PC-9 (cell line): ENCODE measurements at regions not wholly inside any gene's neighbourhood (a gene's known extent, or its start where the extent isn't known, plus 50 kb on each side); places are given as distances from the start of the nearest gene placed in this dataset.

Experiments used
- BruUV-seq: library from RNA; stranded (reverse); fragments of 400-500 nt; replicated peaks from 2 replicates; lab custom pipeline; 2021; lab: Mats Ljungman, UMichigan
- CTCF ChIA-PET: fragments of 300-600 bp; sonication (Branson Sonifier 250); formaldehyde crosslinking; loops from one replicate; lab custom pipeline; 2022; ENCODE audit warnings: antibody characterized with exemption; lab: Charles Lee
- POLR2A ChIA-PET: fragments of 300-600 bp; sonication (Branson Sonifier 250); formaldehyde crosslinking; loops from one replicate; lab custom pipeline; 2022; ENCODE audit warnings: antibody characterized with exemption; ENCODE audit not compliant: unreplicated experiment; lab: Charles Lee
- DNase-seq, 2 experiments: peaks; one replicate each; pipeline versions ENCODE4 v3.0.0 to v3.0.0-alpha.2; 2015 to 2022; ENCODE audit warnings: mixed read lengths in 1 of 2
- H2AFZ ChIP-seq: fragments of 200-600 bp; sonication (generic); 2 replicates; pipeline ENCODE4 v1.8.1; 2017; ENCODE audit warnings: antibody characterized with exemption
- H3F3A ChIP-seq: fragments of 200-600 bp; sonication (generic); 2 replicates; pipeline ENCODE4 v1.8.1; 2017; ENCODE audit warnings: antibody characterized with exemption, mild to moderate bottlenecking, low read depth; ENCODE audit not compliant: insufficient read depth
- H3K27ac ChIP-seq: fragments of 200-600 bp; sonication (generic); 2 replicates; pipeline ENCODE4 v1.6.1; 2016; ENCODE audit warnings: mixed run types
- H3K27me3 ChIP-seq: fragments of 200-600 bp; sonication (generic); 2 replicates; pipeline ENCODE4 v1.6.1; 2016; ENCODE audit warnings: low read depth, mixed run types; ENCODE audit not compliant: insufficient read depth
- H3K36me3 ChIP-seq: fragments of 200-600 bp; sonication (generic); 2 replicates; pipeline ENCODE4 v1.6.1; 2016; ENCODE audit warnings: low read depth, mixed run types
- H3K4me1 ChIP-seq: fragments of 200-600 bp; sonication (generic); replicated peaks from 2 replicates; pipeline ENCODE4 v1.6.1; 2016; ENCODE audit warnings: mixed run types; ENCODE audit not compliant: insufficient read depth
- H3K4me2 ChIP-seq: fragments of 200-600 bp; sonication (generic); 2 replicates; pipeline ENCODE4 v1.6.1; 2017; ENCODE audit warnings: mixed run types
- H3K4me3 ChIP-seq: fragments of 200-600 bp; sonication (generic); 2 replicates; pipeline ENCODE4 v1.6.1; 2016; ENCODE audit warnings: mixed run types
- H3K79me2 ChIP-seq: fragments of 200-600 bp; sonication (generic); 2 replicates; pipeline ENCODE4 v1.6.1; 2017; ENCODE audit warnings: low read depth, mixed run types
- H3K9me2 ChIP-seq: fragments of 200-600 bp; sonication (generic); 2 replicates; pipeline ENCODE4 v1.8.1; 2017; ENCODE audit warnings: mild to moderate bottlenecking; ENCODE audit not compliant: insufficient read depth
- H3K9me3 ChIP-seq: fragments of 200-600 bp; sonication (generic); 2 replicates; pipeline ENCODE4 v1.8.1; 2016; ENCODE audit warnings: low read depth; ENCODE audit not compliant: insufficient read depth
- H4K20me1 ChIP-seq: fragments of 200-600 bp; sonication (generic); 2 replicates; pipeline ENCODE4 v1.8.1; 2017; ENCODE audit not compliant: insufficient read depth
- EZH2 ChIP-seq: fragments of 200-600 bp; sonication (generic); IDR thresholded peaks from 2 replicates; pipeline ENCODE4 v1.8.0; 2017; ENCODE audit warnings: antibody characterized with exemption, low read depth
- intact Hi-C: fragments of 100-400 bp; cut with micrococcal nuclease; formaldehyde crosslinking; loops from one replicate; pipeline ENCODE4 v1.10.0; 2022; ENCODE audit not compliant: unreplicated experiment
- TF ChIP-seq, protein P1 (sequence below): fragments of 200-600 bp; sonication (generic); conservative IDR thresholded peaks from 2 replicates; pipeline ENCODE4 v1.6.1; 2017; ENCODE audit warnings: mixed run types, antibody characterized with exemption, mild to moderate bottlenecking, moderate library complexity

DNA sequence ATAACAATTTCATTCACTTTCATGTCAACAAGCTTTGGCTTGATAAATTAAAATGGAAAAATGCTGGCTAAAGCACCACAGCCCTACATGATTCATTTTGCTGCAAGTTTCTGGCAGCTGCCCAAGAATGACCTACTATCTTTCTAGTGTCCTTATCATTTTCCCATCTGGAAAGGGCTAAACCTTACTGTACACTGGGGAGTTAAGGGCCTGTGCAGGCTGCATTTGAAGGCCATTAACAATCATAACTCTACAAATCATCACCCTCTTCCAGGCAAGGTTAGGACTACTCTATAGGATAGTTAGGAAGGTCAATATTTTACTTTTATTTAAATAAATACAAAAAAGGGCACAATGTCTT is 579.7 kb upstream of the ZNF608 start:
- BruUV-seq, result no TSS peak
- Histone ChIP-seq H3K27me3 (no peaks in the 10 kb centered on the region), H3K36me3 (no peaks in the 10 kb centered on the region), H3K79me2 (no peaks in the 10 kb centered on the region), H2AFZ (no peak overlapping the region), H3F3A (no peaks in the 10 kb centered on the region), H3K4me3 (no peak overlapping the region), H3K9me2 (peaks cover 8% of the 10 kb centered on the region; the same call in 1 of the 2 replicates), H4K20me1 (no peaks in the 10 kb centered on the region), H3K9me3 (no peaks in the 10 kb centered on the region), H3K4me2 (no peak overlapping the region), H3K27ac (no peak overlapping the region), H3K4me1 (peaks cover 5% of the 10 kb centered on the region; the same call in 1 of the 2 replicates)
- ChIA-PET POLR2A (no interaction called here), CTCF (no interaction called here)
- intact Hi-C loops, result no loop called here
- DNase-seq, result no peak
- TF ChIP-seq EZH2, result no peak
- TF ChIP-seq, protein P1, sequence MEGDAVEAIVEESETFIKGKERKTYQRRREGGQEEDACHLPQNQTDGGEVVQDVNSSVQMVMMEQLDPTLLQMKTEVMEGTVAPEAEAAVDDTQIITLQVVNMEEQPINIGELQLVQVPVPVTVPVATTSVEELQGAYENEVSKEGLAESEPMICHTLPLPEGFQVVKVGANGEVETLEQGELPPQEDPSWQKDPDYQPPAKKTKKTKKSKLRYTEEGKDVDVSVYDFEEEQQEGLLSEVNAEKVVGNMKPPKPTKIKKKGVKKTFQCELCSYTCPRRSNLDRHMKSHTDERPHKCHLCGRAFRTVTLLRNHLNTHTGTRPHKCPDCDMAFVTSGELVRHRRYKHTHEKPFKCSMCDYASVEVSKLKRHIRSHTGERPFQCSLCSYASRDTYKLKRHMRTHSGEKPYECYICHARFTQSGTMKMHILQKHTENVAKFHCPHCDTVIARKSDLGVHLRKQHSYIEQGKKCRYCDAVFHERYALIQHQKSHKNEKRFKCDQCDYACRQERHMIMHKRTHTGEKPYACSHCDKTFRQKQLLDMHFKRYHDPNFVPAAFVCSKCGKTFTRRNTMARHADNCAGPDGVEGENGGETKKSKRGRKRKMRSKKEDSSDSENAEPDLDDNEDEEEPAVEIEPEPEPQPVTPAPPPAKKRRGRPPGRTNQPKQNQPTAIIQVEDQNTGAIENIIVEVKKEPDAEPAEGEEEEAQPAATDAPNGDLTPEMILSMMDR, result no peak

DNA sequence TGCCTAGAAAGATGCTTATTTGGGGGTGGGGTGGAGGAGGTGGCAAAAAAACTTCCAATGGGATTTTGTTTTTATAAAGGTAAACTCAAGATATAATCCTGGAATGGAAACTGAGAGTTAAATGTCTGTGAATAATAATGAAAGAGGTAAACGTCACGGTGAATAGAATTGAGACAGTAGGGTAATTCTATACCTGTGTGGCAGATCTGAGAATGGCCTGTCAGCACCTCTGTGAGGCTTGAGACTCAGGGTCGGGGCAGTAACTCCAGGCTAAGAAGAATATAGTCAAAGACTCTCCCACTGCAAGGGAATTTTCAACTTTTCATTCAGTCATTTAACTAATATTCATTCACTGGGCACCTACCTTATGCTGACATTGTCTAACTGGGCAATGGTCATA is 581.2 kb upstream of the ZNF608 start:
- H3K4me1 ChIP-seq, result peaks cover 5% of the 10 kb centered on the region; the same call in 1 of the 2 replicates
- no peaks in the 10 kb centered on the region for H3K36me3 ChIP-seq
- H3K27ac ChIP-seq, result no peak overlapping the region
- H3K79me2 ChIP-seq, result no peaks in the 10 kb centered on the region
- DNase-seq, result no peak
- no TSS peak for BruUV-seq
- no peak overlapping the region for H2AFZ ChIP-seq
- no peaks in the 10 kb centered on the region for H3K9me3 ChIP-seq
- no peaks in the 10 kb centered on the region for H3K27me3 ChIP-seq
- POLR2A ChIA-PET, result no interaction called here
- CTCF ChIA-PET, result no interaction called here
- H3K4me2 ChIP-seq, result no peak overlapping the region
- no peak overlapping the region for H3K4me3 ChIP-seq
- H4K20me1 ChIP-seq, result no peaks in the 10 kb centered on the region
- peaks cover 5% of the 10 kb centered on the region; the same call in 1 of the 2 replicates for H3K9me2 ChIP-seq
- TF ChIP-seq EZH2, result no peak
- TF ChIP-seq, protein P1, result no peak
- intact Hi-C loops, result no loop called here
- H3F3A ChIP-seq, result no peaks in the 10 kb centered on the region

DNA sequence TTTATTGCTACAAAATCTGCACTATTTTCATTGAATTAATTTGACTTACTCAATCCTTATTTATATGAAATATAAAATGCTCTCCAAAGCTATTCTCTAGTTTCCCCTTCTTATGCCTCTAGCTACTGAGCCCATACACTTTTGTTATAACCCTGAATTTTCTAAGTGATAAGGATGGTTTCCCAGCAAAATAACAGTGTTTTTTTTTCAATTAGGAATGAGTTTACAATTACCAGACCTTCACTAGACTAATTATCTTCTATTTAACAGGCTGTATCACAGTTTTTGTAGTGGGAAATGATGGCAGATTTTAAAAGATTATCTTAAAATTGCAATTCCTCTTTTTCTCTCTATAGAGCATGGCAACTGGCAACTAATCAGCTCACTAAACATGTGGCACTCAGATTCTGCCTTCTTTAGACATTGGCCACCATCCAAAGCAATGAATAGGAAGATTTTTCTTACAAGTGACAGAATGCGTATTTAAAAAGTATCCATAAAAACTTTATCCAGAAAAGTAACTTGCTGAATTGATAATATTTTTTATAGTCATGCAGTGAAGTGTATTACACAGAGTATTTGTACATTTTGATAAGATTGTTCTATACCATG is 585.7 kb upstream of the ZNF608 start:
- ChIA-PET POLR2A (no interaction called here), CTCF (no interaction called here)
- BruUV-seq, result no TSS peak
- H3K4me3 ChIP-seq, result no peak overlapping the region
- TF ChIP-seq EZH2, result no peak
- TF ChIP-seq, protein P1, result no peak
- H4K20me1 ChIP-seq, result no peaks in the 10 kb centered on the region
- H3K9me3 ChIP-seq, result no peaks in the 10 kb centered on the region
- H3F3A ChIP-seq, result no peaks in the 10 kb centered on the region
- H3K27ac ChIP-seq, result no peak overlapping the region
- no peak overlapping the region for H3K4me2 ChIP-seq
- no peaks in the 10 kb centered on the region for H3K9me2 ChIP-seq
- no peaks in the 10 kb centered on the region for H3K79me2 ChIP-seq
- intact Hi-C loops, result no loop called here
- H2AFZ ChIP-seq, result no peak overlapping the region
- no peaks in the 10 kb centered on the region for H3K4me1 ChIP-seq
- no peaks in the 10 kb centered on the region for H3K27me3 ChIP-seq
- no peak for DNase-seq
- H3K36me3 ChIP-seq, result no peaks in the 10 kb centered on the region
